NCI-H345 treated with DMSO at 0.1 percent for 48 hours (cell line): ENCODE measurements at regions not wholly inside any gene's neighbourhood (a gene's known extent, or its start where the extent isn't known, plus 50 kb on each side); places are given as distances from the start of the nearest gene placed in this dataset.

Experiments
- DNase-seq: peaks from one replicate; lab custom pipeline; 2025; ENCODE audit not compliant: unreplicated experiment; lab: John Stamatoyannopoulos, UW

DNA sequence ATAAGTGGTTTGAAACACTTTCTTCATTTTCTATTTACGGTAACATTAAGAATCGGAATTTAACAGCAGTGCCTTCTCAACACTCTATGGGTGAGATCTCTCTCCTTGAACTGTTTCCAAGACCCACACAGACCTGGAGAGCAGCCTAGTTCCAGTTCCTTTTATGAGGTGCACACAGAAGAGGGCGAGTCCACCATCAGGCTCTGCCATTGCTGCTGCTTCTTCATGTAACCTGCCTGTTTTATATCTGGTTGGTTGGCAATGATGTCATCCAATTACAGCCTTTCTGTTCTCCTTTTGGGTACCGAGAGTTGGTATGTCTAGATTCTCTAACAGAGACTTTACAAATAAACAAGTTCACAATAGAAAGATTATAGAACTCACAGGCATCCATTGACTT lies 225.7 kb downstream of the UTP18 start:
- DNase-seq = no peak

- DNase-seq = no peak
These were observed 226.7 kb downstream of the UTP18 start for GRCh38 chr17:51486885-51487520.

DNA sequence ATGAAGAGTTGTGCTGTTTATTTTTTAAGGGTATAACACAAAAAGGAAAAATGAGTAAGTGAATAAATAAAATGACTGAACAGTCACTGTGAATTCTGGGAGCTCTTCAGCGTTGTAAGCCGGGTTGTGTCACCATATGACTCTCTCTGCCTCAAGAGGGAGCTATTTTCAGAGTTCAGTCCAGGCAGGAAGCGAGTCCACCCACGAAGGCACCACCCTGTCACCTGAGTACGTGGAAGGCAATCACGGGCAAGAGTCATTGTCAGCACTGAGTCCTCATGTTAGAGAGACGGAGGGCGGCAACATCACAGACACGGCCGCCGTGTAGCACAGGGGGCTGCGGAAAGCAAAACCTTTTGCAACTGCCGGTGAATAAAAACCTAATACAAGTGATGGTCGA lies 227.6 kb downstream of the UTP18 start:
- DNase-seq = no peak

GRCh38 chr17:51491416-51491815 lies 231.1 kb downstream of the UTP18 start:
- DNase-seq = no peak

DNA sequence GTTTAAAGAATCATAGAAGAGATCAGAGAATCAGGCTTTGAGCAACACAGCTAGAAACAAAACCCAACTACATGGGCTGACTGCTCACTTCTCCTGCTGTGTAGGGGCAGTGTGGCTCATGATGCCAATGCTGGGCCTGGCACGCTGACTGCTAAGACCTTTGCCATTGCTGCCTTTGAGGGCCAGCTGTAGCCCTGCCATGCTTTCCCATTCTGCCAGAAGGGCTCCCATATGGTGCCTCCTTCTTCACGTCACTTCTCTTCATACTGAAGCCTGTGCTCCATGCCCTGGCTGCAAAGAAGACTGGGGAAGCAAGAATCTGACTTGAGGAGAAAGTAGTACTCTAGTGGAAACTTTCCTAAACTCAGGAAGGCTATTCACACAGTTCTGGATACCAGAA lies 232.9 kb downstream of the UTP18 start:
- DNase-seq = no peak

DNA sequence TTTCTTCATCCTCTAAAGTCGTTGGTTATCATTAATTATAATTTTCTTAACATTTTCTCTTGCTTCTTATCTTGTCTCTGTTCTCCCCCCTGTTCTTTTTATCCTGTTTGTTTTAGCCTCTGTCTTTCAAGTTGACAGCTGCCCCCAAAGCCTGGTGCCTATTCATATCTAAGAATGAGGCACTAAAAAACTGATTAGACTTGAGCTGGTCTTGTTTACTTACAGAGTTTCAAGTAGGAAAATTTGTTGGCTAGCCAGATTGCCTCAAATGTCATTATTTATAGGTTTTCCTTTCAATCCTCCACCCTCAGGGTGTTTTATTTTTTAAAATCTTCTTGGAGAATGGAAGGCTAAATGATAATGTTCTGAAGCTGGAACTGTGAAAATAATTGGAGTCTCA lies 236.0 kb downstream of the UTP18 start:
- no peak for DNase-seq

DNA sequence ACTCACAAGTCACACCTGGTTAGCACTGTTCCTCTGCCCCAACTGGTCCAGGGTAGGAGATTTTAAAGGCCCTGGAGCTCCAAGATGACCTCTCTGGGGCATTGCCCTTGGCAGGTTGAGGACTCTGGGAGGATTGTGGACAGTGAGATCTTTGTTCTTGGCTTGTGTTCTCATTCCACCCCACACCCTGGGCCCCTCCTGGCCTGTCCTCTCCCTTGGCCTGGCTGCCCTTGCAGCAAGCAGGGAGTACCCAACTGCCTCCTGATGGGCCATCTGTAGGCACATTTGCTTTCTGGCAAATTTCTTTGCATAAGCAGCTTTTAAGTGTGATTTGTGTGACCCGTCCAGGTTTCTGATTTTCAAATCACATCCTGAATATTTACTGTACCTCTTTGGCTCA lies 239.6 kb downstream of the UTP18 start:
- DNase-seq = no peak

GRCh38 chr17:51500454-51500853 lies 240.1 kb downstream of the UTP18 start:
- DNase-seq = no peak

GRCh38 chr17:51505450-51505849 lies 245.1 kb downstream of the UTP18 start:
- no peak for DNase-seq

- DNase-seq = no peak
These were observed 247.1 kb downstream of the UTP18 start for GRCh38 chr17:51507444-51507843.

DNA sequence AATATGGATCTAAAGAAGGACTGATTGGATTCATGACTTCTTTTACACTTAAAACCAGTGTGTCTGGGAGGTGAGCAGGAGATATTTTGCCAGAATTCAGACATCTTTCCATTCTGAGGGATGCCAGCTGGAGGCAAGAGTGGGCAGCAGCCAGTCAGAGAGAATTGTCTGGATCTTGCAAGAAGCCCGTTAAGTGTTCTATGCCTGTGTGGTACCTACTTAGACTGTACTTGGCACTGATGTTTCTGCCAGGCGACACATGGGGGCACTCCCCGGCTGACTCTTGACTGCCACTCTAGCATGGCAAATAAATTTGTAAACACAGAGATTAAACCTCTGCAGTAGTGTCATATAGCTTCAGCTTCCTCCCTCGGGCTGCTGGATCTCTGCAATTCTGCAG lies 247.7 kb downstream of the UTP18 start:
- DNase-seq = peak; percentile 58

- no peak for DNase-seq
These were observed 250.6 kb downstream of the UTP18 start for GRCh38 chr17:51510940-51511339.

DNA sequence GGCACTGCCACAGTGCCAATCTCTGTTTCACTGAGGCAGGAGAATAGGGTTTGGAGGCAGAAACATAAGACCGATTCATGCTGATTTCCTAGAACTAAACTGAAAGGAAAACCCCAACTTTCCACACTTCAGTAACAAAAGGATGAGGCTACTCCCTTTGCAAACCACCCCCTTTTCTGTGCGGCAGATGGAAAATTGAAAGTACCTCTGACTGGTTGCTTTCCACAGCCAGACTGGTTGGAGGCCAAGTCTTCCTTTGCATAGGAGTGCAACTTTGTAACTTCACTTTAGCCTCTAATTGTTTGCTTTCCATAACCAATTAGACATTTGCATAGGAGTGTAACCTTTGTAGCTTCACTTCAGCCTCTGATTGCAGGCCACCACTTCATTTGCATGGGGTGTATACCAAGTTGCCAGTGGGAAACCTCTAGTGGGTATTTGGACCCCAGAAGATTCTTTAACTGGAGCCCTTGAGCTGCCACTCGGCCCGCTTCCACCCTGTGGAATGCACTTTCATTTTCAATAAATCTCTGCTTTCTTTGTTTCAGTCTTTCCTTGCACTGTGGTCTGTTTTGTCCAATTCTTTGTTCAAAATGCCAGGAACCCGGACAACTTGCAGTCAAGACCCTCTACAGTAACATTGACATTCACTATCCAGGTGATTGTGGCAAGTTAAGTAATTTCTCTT lies 252.0 kb downstream of the UTP18 start:
- no peak for DNase-seq

- DNase-seq = no peak
These were observed 256.6 kb downstream of the UTP18 start for GRCh38 chr17:51516924-51517323.

DNA sequence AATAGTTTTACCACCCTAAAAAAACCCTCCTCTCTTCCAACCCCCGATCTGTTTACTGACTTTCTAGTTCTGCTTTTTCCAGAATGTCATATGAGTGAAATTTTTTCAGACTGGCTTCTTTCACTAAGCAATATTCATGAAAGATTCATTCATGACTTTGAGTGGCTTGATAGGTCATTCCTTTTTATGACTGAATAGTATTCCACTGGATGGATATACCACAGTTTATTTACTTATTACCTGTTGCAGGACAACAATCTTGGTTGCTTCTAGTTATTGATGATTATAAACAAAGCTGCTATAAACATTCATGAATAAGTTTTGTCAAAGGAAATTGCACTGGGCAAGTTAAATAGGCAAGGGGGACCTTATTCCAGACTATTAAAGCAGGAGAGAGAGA lies 264.2 kb downstream of the UTP18 start:
- DNase-seq = no peak

GRCh38 chr17:51526507-51526906 lies 266.2 kb downstream of the UTP18 start:
- no peak for DNase-seq

DNA sequence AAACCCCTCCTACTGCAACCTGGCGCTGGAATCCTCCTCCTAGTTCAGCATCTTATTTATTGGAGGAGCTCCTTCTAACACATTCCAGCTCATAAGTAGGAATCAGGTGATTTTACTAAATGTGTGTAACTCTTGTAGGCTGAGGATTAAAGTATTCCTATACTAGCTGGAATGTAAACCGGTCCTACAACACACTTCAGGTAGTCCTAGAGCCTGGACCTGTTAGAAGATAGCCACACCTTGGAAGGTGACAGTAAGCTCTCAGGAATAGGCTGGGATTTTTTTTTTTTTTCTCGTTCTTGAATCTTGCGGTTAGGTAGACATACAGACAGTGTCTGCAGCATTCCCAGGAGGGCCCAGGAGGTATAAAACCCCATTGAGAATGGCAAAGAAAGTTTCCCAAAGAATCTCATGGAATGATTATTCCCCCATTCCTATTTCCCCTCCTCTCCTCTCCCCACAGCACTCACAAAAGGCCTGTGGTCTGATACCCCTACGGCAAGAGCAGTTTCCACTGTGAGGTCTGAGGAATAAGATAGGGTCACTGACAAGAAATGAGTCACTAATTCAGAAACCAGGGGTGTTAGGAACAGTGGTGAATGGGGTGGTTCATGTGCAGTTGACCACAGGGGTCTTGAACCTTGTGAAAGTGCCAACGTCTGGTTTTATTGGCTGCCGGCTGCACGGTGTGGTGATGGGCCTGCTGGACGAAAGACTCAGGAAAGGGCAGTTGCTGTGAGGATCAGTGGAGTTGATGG lies 267.1 kb downstream of the UTP18 start:
- no peak for DNase-seq

DNA sequence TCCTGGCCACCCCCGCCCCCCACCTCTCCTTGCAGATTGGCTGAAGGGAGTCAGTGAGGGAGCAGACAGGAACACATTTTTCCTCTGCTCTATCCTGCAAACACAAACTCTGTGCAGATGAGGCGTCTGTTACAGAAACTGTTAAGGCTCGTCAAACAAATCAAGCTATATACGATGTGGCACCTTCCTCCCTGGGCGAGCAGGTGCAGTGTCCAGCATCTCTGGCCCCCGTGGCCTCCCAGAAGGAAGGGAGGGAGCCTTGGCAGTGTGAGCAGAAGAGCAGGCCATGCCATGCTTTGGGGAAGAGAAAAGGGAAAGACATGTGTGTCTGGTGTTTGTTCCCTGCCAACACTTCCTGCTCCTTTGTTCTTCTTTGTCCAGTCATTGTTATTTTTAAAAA lies 267.8 kb downstream of the UTP18 start:
- no peak for DNase-seq

GRCh38 chr17:51533219-51533618 lies 272.9 kb downstream of the UTP18 start:
- DNase-seq = no peak

DNA sequence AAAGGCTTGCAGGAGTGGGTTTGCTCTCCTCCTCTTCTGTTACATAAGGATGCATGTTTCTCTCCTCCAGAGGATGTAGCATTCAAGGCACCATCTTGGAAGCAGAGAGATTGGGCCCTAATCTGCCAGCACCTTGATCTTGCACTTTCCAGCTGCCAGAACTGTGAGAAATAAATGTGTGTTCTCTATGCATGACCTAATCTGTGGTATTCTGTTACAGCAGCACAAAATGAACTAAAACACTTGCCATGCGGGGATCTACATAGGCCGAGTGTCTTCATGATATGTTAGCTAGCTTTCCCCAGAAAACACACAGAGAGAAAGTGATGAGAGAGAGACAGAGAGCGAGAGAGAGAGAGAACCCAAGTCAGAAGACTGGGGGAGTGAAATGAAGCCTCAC lies 273.5 kb downstream of the UTP18 start:
- no peak for DNase-seq

DNA sequence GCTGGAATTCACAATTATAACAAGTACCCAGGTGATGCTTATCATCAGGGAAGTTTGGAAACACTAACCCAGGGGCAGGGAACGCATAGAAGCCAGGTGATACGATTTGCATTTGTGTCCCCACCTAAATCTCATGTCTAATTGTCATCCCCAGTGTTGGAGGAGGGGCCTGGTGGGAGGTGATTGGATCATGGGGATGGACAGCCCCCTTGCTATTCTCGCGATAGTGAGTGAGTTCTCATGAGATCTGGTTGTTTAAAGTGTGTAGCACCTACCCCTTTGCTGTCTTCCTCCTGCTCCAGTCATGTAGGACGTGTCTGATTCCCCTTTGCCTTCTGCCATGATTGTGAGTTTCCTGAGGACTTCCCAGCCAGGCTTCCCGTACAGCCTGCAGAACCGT lies 276.3 kb downstream of the UTP18 start:
- DNase-seq = no peak

DNA sequence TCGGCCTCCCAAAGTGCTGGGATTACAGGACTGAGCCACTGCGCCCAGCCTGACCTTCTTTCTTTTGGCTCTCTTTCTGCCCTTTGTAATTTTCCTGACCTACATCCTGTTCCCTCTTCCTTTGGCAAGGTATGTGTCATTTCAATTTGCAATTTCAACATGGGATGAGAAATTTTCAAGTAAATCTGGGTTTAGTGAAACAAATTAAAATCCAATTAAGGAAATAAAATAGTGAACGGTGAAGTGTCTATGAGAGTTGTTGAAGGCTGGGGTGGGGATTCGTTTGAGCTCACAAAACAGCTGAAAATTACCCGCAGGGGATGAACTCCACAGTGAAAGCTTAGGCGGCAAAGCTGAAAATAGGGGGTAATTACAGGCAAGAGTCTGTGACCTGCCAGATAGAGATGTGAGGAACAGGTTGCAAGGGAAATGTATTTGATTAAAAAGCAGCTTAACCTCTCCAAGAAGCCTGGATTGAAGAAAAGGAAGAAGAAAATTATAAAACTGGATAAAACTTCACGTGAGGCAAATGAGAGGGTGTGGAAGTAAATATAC lies 277.7 kb downstream of the UTP18 start:
- DNase-seq = no peak
